ENCODE measurements at regions not wholly inside any gene's neighbourhood (a gene's known extent, or its start where the extent isn't known, plus 50 kb on each side); places are given as distances from the start of the nearest gene placed in this dataset.

DNA sequence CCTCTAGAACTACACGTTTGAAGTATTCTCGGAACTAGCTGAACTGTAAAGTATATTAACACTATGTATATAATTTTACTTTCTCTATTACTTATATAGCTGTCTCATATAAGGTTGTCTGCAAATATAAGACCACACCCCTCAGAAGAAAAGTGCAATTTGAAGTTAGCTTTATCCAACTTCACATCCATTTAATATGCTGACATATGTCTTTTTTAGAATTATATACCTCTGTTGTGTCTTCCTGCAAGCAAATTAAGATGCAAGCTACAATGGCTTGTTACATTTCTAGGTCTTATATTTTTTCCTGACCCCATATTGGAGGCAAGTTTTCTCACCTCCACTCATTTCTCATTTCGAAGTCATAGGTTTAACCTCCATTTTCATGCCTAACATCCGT lies 349.0 kb upstream of the AGA start:
- Histone ChIP-seq H3K4me3 (no peak overlapping the region), H3K27ac (no peak overlapping the region), H3K36me3 (no peaks in the 10 kb centered on the region), H3K9me3 (no peaks in the 10 kb centered on the region), H3K4me1 (no peaks in the 10 kb centered on the region), H3K27me3 (no peaks in the 10 kb centered on the region)
- ATAC-seq (no peak), DNase-seq (no peak)
- TF ChIP-seq, protein P1, sequence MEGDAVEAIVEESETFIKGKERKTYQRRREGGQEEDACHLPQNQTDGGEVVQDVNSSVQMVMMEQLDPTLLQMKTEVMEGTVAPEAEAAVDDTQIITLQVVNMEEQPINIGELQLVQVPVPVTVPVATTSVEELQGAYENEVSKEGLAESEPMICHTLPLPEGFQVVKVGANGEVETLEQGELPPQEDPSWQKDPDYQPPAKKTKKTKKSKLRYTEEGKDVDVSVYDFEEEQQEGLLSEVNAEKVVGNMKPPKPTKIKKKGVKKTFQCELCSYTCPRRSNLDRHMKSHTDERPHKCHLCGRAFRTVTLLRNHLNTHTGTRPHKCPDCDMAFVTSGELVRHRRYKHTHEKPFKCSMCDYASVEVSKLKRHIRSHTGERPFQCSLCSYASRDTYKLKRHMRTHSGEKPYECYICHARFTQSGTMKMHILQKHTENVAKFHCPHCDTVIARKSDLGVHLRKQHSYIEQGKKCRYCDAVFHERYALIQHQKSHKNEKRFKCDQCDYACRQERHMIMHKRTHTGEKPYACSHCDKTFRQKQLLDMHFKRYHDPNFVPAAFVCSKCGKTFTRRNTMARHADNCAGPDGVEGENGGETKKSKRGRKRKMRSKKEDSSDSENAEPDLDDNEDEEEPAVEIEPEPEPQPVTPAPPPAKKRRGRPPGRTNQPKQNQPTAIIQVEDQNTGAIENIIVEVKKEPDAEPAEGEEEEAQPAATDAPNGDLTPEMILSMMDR (IDR thresholded peaks at IDR 0.05 in 4 of 5, conservative IDR thresholded peaks at IDR 0.05 in 1 of 5) = no peak
- TF ChIP-seq POLR2A (IDR thresholded peaks at IDR 0.05) = no peak
- in situ Hi-C loops (cut with MboI; ENCODE audit: low sequenced_read_pairs in 4 of 4) = no loop called here
- intact Hi-C loops (cut with DNase I; ENCODE audit: low total_unique reads) = no loop called here

DNA sequence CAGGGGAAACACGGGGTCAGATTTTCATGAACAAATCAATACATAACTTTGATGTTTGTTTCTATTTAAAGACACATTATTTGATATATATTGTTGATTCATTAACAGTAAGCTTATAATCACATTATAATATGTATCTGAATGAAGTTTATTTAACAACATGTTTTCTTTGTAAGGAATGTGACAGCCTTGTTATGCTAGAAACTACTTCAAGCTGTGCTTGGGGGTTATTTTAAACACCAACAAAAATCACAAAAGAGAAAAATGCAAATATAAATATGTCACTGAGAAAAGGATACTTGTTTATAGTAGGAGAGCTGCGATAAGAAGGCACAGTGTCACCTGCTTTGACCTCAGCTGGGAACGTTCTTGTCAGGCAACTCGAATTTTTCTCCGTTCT lies 354.6 kb upstream of the AGA start:
- no peak for ATAC-seq
- Histone ChIP-seq H3K4me3 (no peak overlapping the region), H3K9me3 (no peaks in the 10 kb centered on the region), H3K27ac (no peak overlapping the region), H3K27me3 (no peaks in the 10 kb centered on the region), H3K36me3 (no peaks in the 10 kb centered on the region), H3K4me1 (no peaks in the 10 kb centered on the region)
- in situ Hi-C loops (cut with MboI; ENCODE audit: low sequenced_read_pairs in 4 of 4) (no loop called here), intact Hi-C loops (cut with DNase I; ENCODE audit: low total_unique reads) (no loop called here)
- DNase-seq = no peak
- TF ChIP-seq, protein P1 (IDR thresholded peaks at IDR 0.05 in 4 of 5, conservative IDR thresholded peaks at IDR 0.05 in 1 of 5) = no peak
- TF ChIP-seq POLR2A (IDR thresholded peaks at IDR 0.05) = no peak

DNA sequence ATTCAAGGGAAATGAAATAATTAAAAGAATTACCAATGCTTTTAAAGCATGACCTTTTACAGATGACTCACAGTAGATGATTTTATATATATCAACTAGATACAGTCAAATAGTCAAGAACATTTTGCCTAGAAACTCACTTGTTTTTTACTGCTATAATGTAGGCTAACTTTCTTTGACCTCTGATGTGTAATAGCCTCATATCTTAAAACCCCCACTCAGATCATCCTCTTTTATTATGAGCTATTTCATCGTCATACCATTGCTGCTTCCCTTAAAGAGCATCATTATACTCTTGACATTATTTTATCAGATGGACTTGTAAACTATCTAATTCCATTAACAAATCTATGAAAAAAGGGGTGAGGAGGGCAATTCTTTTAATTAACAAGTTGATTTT lies 355.9 kb upstream of the AGA start:
- H3K4me1 ChIP-seq = no peaks in the 10 kb centered on the region
- in situ Hi-C loops (cut with MboI; ENCODE audit: low sequenced_read_pairs in 4 of 4) (no loop called here), intact Hi-C loops (cut with DNase I; ENCODE audit: low total_unique reads) (no loop called here)
- no peak overlapping the region for H3K27ac ChIP-seq
- DNase-seq = no peak
- H3K9me3 ChIP-seq = no peaks in the 10 kb centered on the region
- H3K4me3 ChIP-seq = no peak overlapping the region
- H3K36me3 ChIP-seq = no peaks in the 10 kb centered on the region
- ATAC-seq = no peak
- H3K27me3 ChIP-seq = no peaks in the 10 kb centered on the region
- TF ChIP-seq, protein P1 (IDR thresholded peaks at IDR 0.05 in 4 of 5, conservative IDR thresholded peaks at IDR 0.05 in 1 of 5) = no peak
- TF ChIP-seq POLR2A (IDR thresholded peaks at IDR 0.05) = no peak

DNA sequence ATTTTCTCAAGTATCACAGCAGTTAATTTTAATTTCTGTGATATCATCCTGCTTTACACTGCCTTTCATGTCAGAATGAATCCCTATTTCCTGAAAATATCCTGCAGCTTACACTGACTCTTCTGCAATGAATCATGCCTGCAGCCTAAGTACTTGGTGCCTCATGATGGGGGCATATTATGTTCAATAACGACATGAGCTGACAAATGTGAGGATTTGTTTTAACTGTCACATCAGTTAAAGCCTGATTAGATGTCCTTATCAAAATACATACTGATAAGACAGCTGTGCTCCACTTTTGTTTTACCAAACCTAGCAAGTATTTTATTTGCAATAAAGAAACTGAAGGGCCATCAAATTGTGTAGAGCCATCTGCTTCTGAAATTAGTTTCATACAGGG lies 359.9 kb upstream of the AGA start:
- no peak for TF ChIP-seq POLR2A (IDR thresholded peaks at IDR 0.05)
- TF ChIP-seq, protein P1 (IDR thresholded peaks at IDR 0.05 in 4 of 5, conservative IDR thresholded peaks at IDR 0.05 in 1 of 5) = no peak
- DNase-seq (no peak), ATAC-seq (no peak)
- Histone ChIP-seq H3K9me3 (no peaks in the 10 kb centered on the region), H3K4me1 (no peaks in the 10 kb centered on the region), H3K4me3 (no peak overlapping the region), H3K36me3 (no peaks in the 10 kb centered on the region), H3K27me3 (no peaks in the 10 kb centered on the region), H3K27ac (no peak overlapping the region)
- in situ Hi-C loops (cut with MboI; ENCODE audit: low sequenced_read_pairs in 4 of 4) (no loop called here), intact Hi-C loops (cut with DNase I; ENCODE audit: low total_unique reads) (no loop called here)

DNA sequence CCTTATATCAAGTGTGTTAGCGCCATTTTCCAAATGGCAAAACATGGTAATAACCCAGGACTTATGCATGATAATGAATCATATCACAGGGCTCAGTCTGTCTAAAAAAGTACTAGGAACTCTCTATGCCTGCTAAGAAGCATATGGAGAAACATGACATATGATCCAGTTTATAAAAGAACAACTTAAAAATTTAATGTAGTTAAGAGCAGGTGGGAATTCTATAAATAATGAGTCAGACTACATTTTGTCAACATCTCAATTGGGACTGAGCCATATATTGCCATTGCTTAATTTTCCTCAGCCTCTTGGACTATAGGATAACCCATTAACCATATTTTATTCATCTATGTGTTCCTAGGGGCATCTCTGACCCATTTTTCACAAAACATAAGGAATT lies 360.4 kb upstream of the AGA start:
- H3K27me3 ChIP-seq = no peaks in the 10 kb centered on the region
- no peaks in the 10 kb centered on the region for H3K4me1 ChIP-seq
- in situ Hi-C loops (cut with MboI; ENCODE audit: low sequenced_read_pairs in 4 of 4) (no loop called here), intact Hi-C loops (cut with DNase I; ENCODE audit: low total_unique reads) (no loop called here)
- H3K27ac ChIP-seq = no peak overlapping the region
- no peak for TF ChIP-seq POLR2A (IDR thresholded peaks at IDR 0.05)
- TF ChIP-seq, protein P1 (IDR thresholded peaks at IDR 0.05 in 4 of 5, conservative IDR thresholded peaks at IDR 0.05 in 1 of 5) = no peak
- H3K36me3 ChIP-seq = no peaks in the 10 kb centered on the region
- H3K4me3 ChIP-seq = no peak overlapping the region
- H3K9me3 ChIP-seq = no peaks in the 10 kb centered on the region
- ATAC-seq = no peak
- DNase-seq = no peak

Data from gastrocnemius medialis (tissue), 4 donors.